Smooth muscle cell (in vitro differentiated cells): ENCODE measurements at regions not wholly inside any gene's neighbourhood (a gene's known extent, or its start where the extent isn't known, plus 50 kb on each side); places are given as distances from the start of the nearest gene placed in this dataset.

Experiments used
- DNase-seq: peaks from one replicate; lab custom pipeline; 2025; ENCODE audit not compliant: unreplicated experiment; lab: John Stamatoyannopoulos, UW
- H2AFZ ChIP-seq: fragments of 200-600 bp; sonication (generic); 2 replicates; pipeline ENCODE4 v1.6.0; 2016; ENCODE audit warnings: antibody characterized with exemption, low read depth, mild to moderate bottlenecking
- H3F3A ChIP-seq: fragments of 200-600 bp; sonication (generic); 2 replicates; pipeline ENCODE4 v1.6.0; 2017; ENCODE audit warnings: antibody characterized with exemption, low read depth
- H3K27ac ChIP-seq: fragments of 200-600 bp; sonication (generic); 2 replicates; pipeline ENCODE4 v1.5.1; 2016; ENCODE audit warnings: low read depth, mild to moderate bottlenecking
- H3K27me3 ChIP-seq: fragments of 200-600 bp; sonication (generic); 2 replicates; pipeline ENCODE4 v1.6.1; 2016; ENCODE audit warnings: low read depth, mild to moderate bottlenecking
- H3K36me3 ChIP-seq: fragments of 200-600 bp; sonication (generic); 2 replicates; pipeline ENCODE4 v1.5.1; 2016; ENCODE audit warnings: low read depth
- H3K4me1 ChIP-seq: fragments of 200-600 bp; sonication (generic); 2 replicates; pipeline ENCODE4 v1.5.1; 2016; ENCODE audit warnings: low read depth
- H3K4me2 ChIP-seq: fragments of 200-600 bp; sonication (generic); 2 replicates; pipeline ENCODE4 v1.6.0; 2016; ENCODE audit warnings: mild to moderate bottlenecking
- H3K4me3 ChIP-seq: fragments of 200-600 bp; sonication (generic); 2 replicates; pipeline ENCODE4 v1.5.1; 2016; ENCODE audit warnings: mild to moderate bottlenecking
- H3K79me2 ChIP-seq: fragments of 200-600 bp; sonication (generic); 2 replicates; pipeline ENCODE4 v1.6.0; 2016; ENCODE audit warnings: low read depth, mild to moderate bottlenecking
- H3K9ac ChIP-seq: fragments of 200-600 bp; sonication (generic); 2 replicates; pipeline ENCODE4 v1.6.0; 2016; ENCODE audit warnings: low read depth
- H3K9me3 ChIP-seq: fragments of 200-600 bp; sonication (generic); replicated peaks from 2 replicates; pipeline ENCODE4 v1.5.1; 2016; ENCODE audit warnings: low read depth
- H4K20me1 ChIP-seq: fragments of 200-600 bp; sonication (generic); 2 replicates; pipeline ENCODE4 v1.6.0; 2016; ENCODE audit warnings: low read depth
- WGBS: methylation state at CpG from one replicate; pipeline ENCODE4 v1.1.7; 2016; ENCODE audit warnings: low lambda C conversion rate; 5-methylcytosine and 5-hydroxymethylcytosine counted together
- TF ChIP-seq, protein P1 (sequence below): fragments of 200-600 bp; sonication (generic); IDR thresholded peaks from 2 replicates; pipeline ENCODE4 v1.5.1; 2017; ENCODE audit warnings: borderline replicate concordance, mild to moderate bottlenecking, antibody characterized with exemption; ENCODE audit not compliant: insufficient read depth, poor library complexity, severe bottlenecking

DNA sequence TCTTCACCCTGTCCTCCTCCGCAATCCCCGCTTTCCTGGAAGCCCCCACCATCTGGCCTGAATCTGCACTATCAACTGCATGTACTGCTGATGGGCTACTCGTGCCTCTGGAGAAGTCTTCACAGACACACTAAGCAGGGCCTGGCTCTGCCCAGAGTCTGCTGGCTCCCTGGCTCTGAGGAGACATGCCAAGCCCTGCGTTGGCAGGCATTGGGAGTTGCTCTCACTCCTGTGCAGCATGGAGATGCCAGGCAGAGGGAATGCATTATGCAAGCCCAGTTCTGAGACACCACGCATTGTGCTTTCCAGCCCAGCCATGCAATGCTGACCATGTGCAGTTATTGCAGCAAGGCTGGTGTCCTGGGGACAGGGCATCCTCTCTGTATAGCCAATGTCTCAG lies 314.6 kb downstream of the CXCL12 start:
- Histone ChIP-seq H3K4me3 (no peak overlapping the region), H3K9ac (no peak overlapping the region), H3K27me3 (no peaks in the 10 kb centered on the region), H4K20me1 (no peaks in the 10 kb centered on the region), H3K9me3 (no peaks in the 10 kb centered on the region), H3K4me2 (no peak overlapping the region), H3F3A (no peaks in the 10 kb centered on the region), H3K36me3 (no peaks in the 10 kb centered on the region), H2AFZ (no peak overlapping the region), H3K4me1 (no peaks in the 10 kb centered on the region), H3K79me2 (no peaks in the 10 kb centered on the region), H3K27ac (no peak overlapping the region)
- TF ChIP-seq, protein P1, sequence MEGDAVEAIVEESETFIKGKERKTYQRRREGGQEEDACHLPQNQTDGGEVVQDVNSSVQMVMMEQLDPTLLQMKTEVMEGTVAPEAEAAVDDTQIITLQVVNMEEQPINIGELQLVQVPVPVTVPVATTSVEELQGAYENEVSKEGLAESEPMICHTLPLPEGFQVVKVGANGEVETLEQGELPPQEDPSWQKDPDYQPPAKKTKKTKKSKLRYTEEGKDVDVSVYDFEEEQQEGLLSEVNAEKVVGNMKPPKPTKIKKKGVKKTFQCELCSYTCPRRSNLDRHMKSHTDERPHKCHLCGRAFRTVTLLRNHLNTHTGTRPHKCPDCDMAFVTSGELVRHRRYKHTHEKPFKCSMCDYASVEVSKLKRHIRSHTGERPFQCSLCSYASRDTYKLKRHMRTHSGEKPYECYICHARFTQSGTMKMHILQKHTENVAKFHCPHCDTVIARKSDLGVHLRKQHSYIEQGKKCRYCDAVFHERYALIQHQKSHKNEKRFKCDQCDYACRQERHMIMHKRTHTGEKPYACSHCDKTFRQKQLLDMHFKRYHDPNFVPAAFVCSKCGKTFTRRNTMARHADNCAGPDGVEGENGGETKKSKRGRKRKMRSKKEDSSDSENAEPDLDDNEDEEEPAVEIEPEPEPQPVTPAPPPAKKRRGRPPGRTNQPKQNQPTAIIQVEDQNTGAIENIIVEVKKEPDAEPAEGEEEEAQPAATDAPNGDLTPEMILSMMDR = no peak
- 91% methylated on average over 5 of the region's 5 CpGs for WGBS
- DNase-seq = no peak

DNA sequence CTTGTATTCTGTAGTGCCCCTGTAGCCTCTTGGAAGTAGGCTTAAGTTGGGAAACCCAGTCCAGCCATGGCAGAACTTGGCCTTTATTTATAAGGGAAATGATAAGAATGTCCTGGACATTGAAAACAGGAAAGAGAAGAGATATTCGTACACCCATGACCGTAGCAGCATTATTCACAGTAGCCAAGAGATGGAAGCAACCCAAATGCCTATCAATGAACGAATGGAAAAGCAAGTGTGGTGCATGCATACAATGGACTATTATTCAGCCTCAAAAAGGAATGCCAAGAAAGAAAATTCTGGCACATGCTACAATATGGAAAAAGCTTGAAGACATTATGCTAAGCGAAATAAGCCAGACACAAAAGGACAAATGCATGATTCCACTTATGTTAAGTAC lies 315.3 kb downstream of the CXCL12 start:
- DNase-seq = no peak
- Histone ChIP-seq H3F3A (no peaks in the 10 kb centered on the region), H2AFZ (no peak overlapping the region), H3K4me1 (no peaks in the 10 kb centered on the region), H3K36me3 (no peaks in the 10 kb centered on the region), H4K20me1 (no peaks in the 10 kb centered on the region), H3K9me3 (no peaks in the 10 kb centered on the region), H3K27ac (no peak overlapping the region), H3K27me3 (no peaks in the 10 kb centered on the region), H3K9ac (no peak overlapping the region), H3K79me2 (no peaks in the 10 kb centered on the region), H3K4me3 (no peak overlapping the region), H3K4me2 (no peak overlapping the region)
- WGBS = 82% methylated on average over 4 of the region's 4 CpGs
- TF ChIP-seq, protein P1 = no peak

DNA sequence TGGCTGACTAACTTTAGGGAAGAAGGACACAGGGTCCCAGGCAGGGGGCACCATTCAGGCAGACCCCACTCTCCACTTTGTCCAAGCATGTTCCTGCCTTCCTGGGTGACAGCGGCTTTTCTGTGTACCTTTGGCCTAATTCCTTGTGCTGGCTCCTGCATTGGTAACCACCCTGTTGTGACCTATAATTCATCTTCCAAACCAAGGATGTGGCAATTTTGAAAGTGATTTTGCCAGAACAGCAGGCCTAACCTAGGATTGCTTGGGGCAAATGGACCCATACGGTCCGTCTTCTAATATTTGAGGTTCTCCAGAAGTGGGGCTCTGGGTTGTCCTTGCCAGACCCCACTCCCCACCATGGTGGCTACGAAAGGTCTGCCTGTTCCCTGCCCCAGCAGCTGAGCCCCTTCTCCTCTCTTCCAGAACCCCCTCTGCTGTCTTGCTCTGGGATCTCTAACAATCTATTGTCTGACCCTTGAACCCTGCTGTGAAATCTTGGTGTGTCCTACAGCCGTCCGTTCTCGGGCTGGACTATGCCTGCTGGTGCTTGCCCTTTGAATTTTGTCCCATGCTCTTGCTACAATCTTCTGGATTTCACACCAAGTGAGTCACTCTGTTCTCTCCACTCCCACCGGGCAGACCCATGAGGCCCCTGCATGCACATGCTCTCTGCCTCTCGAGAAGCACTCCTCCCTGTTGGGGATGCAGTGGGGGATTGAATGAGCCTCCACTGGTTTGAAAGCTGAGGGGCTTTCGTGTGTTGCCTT lies 316.0 kb downstream of the CXCL12 start:
- Histone ChIP-seq H3K27me3 (no peaks in the 10 kb centered on the region), H3K4me3 (no peak overlapping the region), H3K9ac (no peak overlapping the region), H3K27ac (no peak overlapping the region), H2AFZ (no peak overlapping the region), H3K36me3 (no peaks in the 10 kb centered on the region), H3K4me1 (no peaks in the 10 kb centered on the region), H3K9me3 (no peaks in the 10 kb centered on the region), H3K79me2 (no peaks in the 10 kb centered on the region), H3F3A (no peaks in the 10 kb centered on the region), H3K4me2 (peak overlapping the region; percentile 36), H4K20me1 (no peaks in the 10 kb centered on the region)
- DNase-seq = no peak
- WGBS = 72% methylated on average over 10 of the region's 10 CpGs
- TF ChIP-seq, protein P1 = no peak

DNA sequence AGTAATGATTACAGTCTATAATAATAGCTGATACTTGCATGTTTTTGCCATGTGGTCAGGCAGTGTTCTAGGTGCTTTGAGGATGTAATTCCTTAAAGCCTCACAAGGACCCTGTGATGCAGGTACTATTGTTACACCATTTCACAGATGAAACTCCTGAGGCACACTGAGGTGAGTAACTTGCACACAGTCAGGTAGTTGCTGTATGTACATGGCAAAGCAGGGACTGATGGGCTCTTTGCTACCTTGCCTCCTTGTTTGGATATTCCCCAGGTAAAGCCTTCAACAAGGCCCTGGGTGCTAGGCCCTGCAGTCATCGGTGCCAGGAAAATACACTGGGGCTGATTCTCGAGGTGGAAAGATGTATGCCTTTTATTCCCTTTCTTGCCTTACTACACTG lies 317.5 kb downstream of the CXCL12 start:
- Histone ChIP-seq H3K9me3 (no peaks in the 10 kb centered on the region), H3K4me2 (no peak overlapping the region), H2AFZ (no peak overlapping the region), H3K79me2 (no peaks in the 10 kb centered on the region), H3K9ac (no peak overlapping the region), H3K36me3 (no peaks in the 10 kb centered on the region), H3K27me3 (no peaks in the 10 kb centered on the region), H3K4me3 (no peak overlapping the region), H3F3A (no peaks in the 10 kb centered on the region), H4K20me1 (no peaks in the 10 kb centered on the region), H3K4me1 (no peaks in the 10 kb centered on the region), H3K27ac (no peak overlapping the region)
- TF ChIP-seq, protein P1 = no peak
- 98% methylated on average over 2 of the region's 2 CpGs for WGBS
- no peak for DNase-seq
